ENCODE measurements at regions not wholly inside any gene's neighbourhood (a gene's known extent, or its start where the extent isn't known, plus 50 kb on each side); places are given as distances from the start of the nearest gene placed in this dataset.

GRCh38 chr5:33304601-33305000 is 136.2 kb upstream of the TARS1 start:
- no peak for TF ChIP-seq EP300 (IDR thresholded peaks at IDR 0.05)
- TF ChIP-seq CTCF (IDR thresholded peaks at IDR 0.05): no peak
- no peak for TF ChIP-seq POLR2A (IDR thresholded peaks at IDR 0.05)
- no peak for DNase-seq
- Histone ChIP-seq H3K4me1 (ENCODE audit: insufficient read depth) (peaks cover 3% of the 10 kb centered on the region), H3K36me3 (no peaks in the 10 kb centered on the region), H3K27me3 (no peaks in the 10 kb centered on the region), H3K4me3 (no peak overlapping the region), H3K27ac (no peak overlapping the region), H3K9me3 (no peaks in the 10 kb centered on the region)
- intact Hi-C loops (cut with DNase I): no loop called here
- WGBS, 3 donors: 94 to 100% (median 97%) methylated on average over 1 of the region's 1 CpG

- intact Hi-C loops (cut with DNase I): no loop called here
- TF ChIP-seq CTCF (IDR thresholded peaks at IDR 0.05) (no peak), EP300 (IDR thresholded peaks at IDR 0.05) (no peak), POLR2A (IDR thresholded peaks at IDR 0.05) (no peak)
- H3K27me3 ChIP-seq: no peaks in the 10 kb centered on the region
- no peak for DNase-seq
- no peaks in the 10 kb centered on the region for H3K9me3 ChIP-seq
- no peak overlapping the region for H3K4me3 ChIP-seq
- no peak overlapping the region for H3K27ac ChIP-seq
- H3K4me1 ChIP-seq (ENCODE audit: insufficient read depth): peaks cover 2% of the 10 kb centered on the region
- 90 to 92% (median 91%) methylated on average over 3 of the region's 3 CpGs for WGBS, 3 donors
- no peaks in the 10 kb centered on the region for H3K36me3 ChIP-seq
These were observed 135.2 kb upstream of the TARS1 start for GRCh38 chr5:33305572-33305971.

- no peak for DNase-seq
- Histone ChIP-seq H3K9me3 (no peaks in the 10 kb centered on the region), H3K27ac (no peak overlapping the region), H3K36me3 (no peaks in the 10 kb centered on the region), H3K4me1 (ENCODE audit: insufficient read depth) (peaks cover 2% of the 10 kb centered on the region), H3K4me3 (no peak overlapping the region), H3K27me3 (no peaks in the 10 kb centered on the region)
- intact Hi-C loops (cut with DNase I): no loop called here
- no peak for TF ChIP-seq EP300 (IDR thresholded peaks at IDR 0.05)
- no peak for TF ChIP-seq POLR2A (IDR thresholded peaks at IDR 0.05)
- TF ChIP-seq CTCF (IDR thresholded peaks at IDR 0.05): no peak
These were observed 134.0 kb upstream of the TARS1 start for GRCh38 chr5:33306758-33307157.

GRCh38 chr5:33308586-33308985 is 132.2 kb upstream of the TARS1 start:
- peaks cover 2% of the 10 kb centered on the region for H3K4me1 ChIP-seq (ENCODE audit: insufficient read depth)
- intact Hi-C loops (cut with DNase I): no loop called here

More at GRCh38 chr5:33308586-33308985, 132.2 kb upstream of the TARS1 start:
- TF ChIP-seq EP300 (IDR thresholded peaks at IDR 0.05) (no peak), POLR2A (IDR thresholded peaks at IDR 0.05) (no peak), CTCF (IDR thresholded peaks at IDR 0.05) (no peak)
- DNase-seq: no peak
- no peak overlapping the region for H3K27ac ChIP-seq
- no peak overlapping the region for H3K4me3 ChIP-seq
- H3K27me3 ChIP-seq: no peaks in the 10 kb centered on the region
- no peaks in the 10 kb centered on the region for H3K36me3 ChIP-seq
- 55 to 85% (median 68%) methylated on average over 1 of the region's 1 CpG for WGBS, 3 donors
- no peaks in the 10 kb centered on the region for H3K9me3 ChIP-seq

Measured in ovary (tissue), 7 donors.